Nephron (organoid): ENCODE measurements at regions not wholly inside any gene's neighbourhood (a gene's known extent, or its start where the extent isn't known, plus 50 kb on each side); places are given as distances from the start of the nearest gene placed in this dataset.

ENCODE experiments used
- H3K27ac Mint-ChIP-seq, 3 experiments: 2 replicates each; pipeline ENCODE4 v1.8.0; 2020; ENCODE audit warnings: mixed read lengths in 3 of 3, mild to moderate bottlenecking in 2 of 3, moderate library complexity in 1 of 3
- H3K27me3 Mint-ChIP-seq: 2 replicates; pipeline ENCODE4 v1.8.0; 2021; ENCODE audit warnings: low read depth, mild to moderate bottlenecking, moderate library complexity, mixed read lengths
- H3K36me3 Mint-ChIP-seq: 2 replicates; pipeline ENCODE4 v1.8.0; 2020; ENCODE audit warnings: low read depth, mixed read lengths
- H3K4me1 Mint-ChIP-seq: 2 replicates; pipeline ENCODE4 v1.8.0; 2020; ENCODE audit warnings: mixed read lengths
- H3K4me3 Mint-ChIP-seq, 3 experiments: 2 replicates each; pipeline ENCODE4 v1.8.0; 2020; ENCODE audit warnings: mild to moderate bottlenecking in 3 of 3, mixed read lengths in 3 of 3, moderate library complexity in 2 of 3
- H3K9me3 Mint-ChIP-seq: 2 replicates; pipeline ENCODE4 v1.8.0; 2020; ENCODE audit warnings: mixed read lengths
- TF ChIP-seq, protein P1 (sequence below), 3 experiments: fragments of 200-600 bp; sonication (generic); IDR thresholded peaks; one replicate each; pipeline ENCODE4 v1.5.0; 2021; ENCODE audit warnings: antibody characterized with exemption in 3 of 3; ENCODE audit not compliant: unreplicated experiment in 3 of 3

DNA sequence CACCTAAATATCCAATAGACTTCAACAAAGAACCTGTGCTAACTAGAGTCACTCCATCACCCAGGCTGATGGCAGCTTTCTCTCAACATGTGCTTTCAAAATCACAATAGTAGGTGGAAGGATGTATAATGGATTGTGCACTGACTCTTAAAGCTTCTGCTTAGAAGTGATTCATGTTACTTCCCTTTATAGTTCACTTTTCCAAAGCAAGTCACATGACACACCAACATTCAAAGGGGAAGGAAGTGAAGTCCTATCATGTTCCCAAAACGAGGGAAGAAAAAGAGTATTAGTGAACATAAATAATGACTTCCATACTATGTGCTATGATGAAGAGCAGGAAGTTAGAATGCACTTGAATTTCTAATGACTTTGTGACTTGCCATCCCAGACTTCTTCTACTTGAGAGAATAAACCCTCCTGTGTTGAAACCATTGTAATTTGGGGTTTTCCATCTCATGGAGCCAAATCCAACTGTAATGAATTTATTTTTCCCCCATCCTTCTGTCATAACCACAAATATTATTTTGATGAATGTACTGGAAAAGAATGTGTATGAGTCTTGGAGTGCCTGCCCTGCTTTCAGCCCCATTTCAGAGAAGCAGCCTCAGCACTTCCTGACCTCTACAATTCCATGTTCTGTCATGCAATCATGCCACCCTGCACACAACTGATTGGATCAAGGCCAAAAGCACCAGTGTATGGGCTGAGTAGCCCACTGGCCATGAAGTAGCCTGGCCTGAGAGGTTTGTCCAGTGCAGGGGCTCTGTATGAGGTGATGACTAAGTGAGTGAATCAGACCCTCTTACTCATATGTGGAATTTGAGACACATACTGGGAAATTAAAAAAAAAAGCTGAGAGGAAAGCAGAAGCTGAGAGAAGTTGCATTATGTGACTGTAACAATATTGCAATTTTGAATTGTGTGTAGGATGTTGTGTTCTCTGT lies 525.9 kb upstream of the CLINT1 start:
- Mint-ChIP-seq H3K4me1 (peaks cover 12% of the 10 kb centered on the region), H3K36me3 (no peaks in the 10 kb centered on the region), H3K9me3 (no peaks in the 10 kb centered on the region), H3K27me3 (peaks cover 9% of the 10 kb centered on the region), H3K4me3 (no peak overlapping the region), H3K27ac (no peak overlapping the region)
- TF ChIP-seq, protein P1, sequence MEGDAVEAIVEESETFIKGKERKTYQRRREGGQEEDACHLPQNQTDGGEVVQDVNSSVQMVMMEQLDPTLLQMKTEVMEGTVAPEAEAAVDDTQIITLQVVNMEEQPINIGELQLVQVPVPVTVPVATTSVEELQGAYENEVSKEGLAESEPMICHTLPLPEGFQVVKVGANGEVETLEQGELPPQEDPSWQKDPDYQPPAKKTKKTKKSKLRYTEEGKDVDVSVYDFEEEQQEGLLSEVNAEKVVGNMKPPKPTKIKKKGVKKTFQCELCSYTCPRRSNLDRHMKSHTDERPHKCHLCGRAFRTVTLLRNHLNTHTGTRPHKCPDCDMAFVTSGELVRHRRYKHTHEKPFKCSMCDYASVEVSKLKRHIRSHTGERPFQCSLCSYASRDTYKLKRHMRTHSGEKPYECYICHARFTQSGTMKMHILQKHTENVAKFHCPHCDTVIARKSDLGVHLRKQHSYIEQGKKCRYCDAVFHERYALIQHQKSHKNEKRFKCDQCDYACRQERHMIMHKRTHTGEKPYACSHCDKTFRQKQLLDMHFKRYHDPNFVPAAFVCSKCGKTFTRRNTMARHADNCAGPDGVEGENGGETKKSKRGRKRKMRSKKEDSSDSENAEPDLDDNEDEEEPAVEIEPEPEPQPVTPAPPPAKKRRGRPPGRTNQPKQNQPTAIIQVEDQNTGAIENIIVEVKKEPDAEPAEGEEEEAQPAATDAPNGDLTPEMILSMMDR (IDR thresholded peaks at IDR 0.05; ENCODE audit: unreplicated experiment in 3 of 3): no peak

DNA sequence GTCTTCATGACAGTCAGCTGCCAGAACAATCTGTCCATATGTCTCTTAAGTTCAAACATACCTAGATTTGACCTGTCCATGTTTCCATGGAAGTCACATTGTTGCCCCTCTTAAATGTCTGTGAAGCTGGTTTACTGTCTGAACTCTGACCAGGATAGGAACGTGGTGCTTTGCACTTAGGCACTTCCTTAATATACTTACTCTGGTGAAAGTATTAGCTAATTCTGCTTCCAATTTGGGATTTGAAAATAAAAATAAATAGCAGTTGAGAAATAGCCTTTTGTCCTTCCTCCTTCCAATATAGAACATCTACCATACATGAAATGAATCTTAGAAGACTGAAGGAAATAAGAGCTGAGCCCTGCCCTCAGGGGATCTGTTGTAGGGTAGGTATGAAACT lies 524.5 kb upstream of the CLINT1 start:
- Mint-ChIP-seq H3K4me3 (no peak overlapping the region), H3K27ac (no peak overlapping the region), H3K36me3 (no peaks in the 10 kb centered on the region), H3K9me3 (no peaks in the 10 kb centered on the region), H3K4me1 (peaks cover 12% of the 10 kb centered on the region), H3K27me3 (peaks cover 9% of the 10 kb centered on the region)
- TF ChIP-seq, protein P1 (IDR thresholded peaks at IDR 0.05; ENCODE audit: unreplicated experiment in 3 of 3): no peak

DNA sequence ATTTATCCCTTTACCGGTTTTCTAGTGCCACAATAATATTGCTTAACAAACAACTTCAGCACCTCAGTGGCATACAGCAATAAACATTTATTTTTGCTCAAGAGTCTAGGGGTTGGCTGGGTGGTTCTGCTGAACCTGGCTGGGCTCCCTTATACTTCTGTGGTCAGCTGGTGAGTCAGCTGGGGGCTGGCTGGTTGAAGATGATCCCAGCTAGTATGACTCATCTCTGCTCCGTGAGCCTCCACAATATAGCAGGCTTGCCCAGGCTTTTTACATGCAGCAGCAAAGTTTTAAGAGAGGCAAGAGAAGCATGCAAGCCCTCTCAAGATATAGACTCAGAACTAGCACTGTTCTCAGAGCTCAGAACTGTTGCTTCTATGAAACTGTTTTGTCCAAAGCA lies 523.5 kb upstream of the CLINT1 start:
- Mint-ChIP-seq H3K27me3 (peaks cover 9% of the 10 kb centered on the region), H3K4me3 (no peak overlapping the region), H3K4me1 (peaks cover 12% of the 10 kb centered on the region), H3K9me3 (peaks cover 3% of the 10 kb centered on the region), H3K36me3 (no peaks in the 10 kb centered on the region), H3K27ac (peak overlapping the region in 1 of 3 experiments; percentile 23)
- TF ChIP-seq, protein P1 (IDR thresholded peaks at IDR 0.05; ENCODE audit: unreplicated experiment in 3 of 3): no peak

DNA sequence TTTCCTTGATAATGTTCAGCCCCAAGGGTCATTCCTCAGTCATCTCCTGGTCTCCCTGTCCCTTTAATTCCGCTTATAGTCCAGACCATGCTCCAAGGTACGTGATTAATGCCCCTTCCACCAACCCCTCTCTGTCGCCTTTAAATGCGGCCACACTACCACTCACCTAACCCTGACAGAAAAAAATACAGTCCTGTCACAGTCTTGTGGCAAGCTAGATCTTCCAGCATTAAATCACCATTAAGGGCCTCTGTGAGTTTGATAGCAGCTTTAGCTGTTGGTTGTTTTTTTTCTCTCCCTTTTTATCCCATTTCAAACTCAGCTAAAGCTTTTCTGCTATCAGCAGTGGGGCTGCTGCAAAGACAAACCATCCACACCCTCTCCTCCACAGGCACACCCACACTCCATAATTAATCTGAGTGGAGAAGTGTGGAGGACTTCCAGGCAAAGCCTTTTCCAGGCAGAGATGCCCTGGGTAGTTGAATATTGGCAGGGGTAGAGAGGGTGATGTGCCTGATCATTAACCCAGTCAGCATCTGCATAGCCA lies 522.7 kb upstream of the CLINT1 start:
- no peak overlapping the region for H3K4me3 Mint-ChIP-seq
- H3K36me3 Mint-ChIP-seq: no peaks in the 10 kb centered on the region
- H3K27ac Mint-ChIP-seq: peak overlapping the region in 2 of 3 experiments; percentile 6 to 42
- H3K4me1 Mint-ChIP-seq: peaks cover 12% of the 10 kb centered on the region
- H3K27me3 Mint-ChIP-seq: peaks cover 9% of the 10 kb centered on the region
- peaks cover 3% of the 10 kb centered on the region for H3K9me3 Mint-ChIP-seq
- TF ChIP-seq, protein P1 (IDR thresholded peaks at IDR 0.05; ENCODE audit: unreplicated experiment in 3 of 3): no peak

DNA sequence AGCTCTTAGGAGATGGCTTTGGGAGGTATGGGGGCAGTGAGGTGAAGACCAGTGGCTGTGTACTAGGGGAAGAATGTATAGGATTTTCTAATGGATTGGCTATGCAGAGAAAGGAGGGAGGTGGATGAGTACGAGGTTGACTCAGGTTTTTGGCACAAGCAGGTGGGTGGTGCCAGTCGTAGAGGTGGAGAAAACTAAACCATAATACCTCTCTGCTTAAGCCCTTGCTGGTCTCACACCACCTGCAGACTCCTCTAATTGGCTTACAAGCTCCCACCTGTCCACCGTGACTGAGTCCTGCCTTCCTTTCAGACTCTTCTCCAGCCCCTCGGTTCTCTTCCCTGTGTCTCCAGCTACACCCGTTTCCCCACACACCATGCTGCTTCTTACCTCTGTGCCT lies 521.7 kb upstream of the CLINT1 start:
- Mint-ChIP-seq H3K27me3 (peaks cover 9% of the 10 kb centered on the region), H3K36me3 (no peaks in the 10 kb centered on the region), H3K4me1 (peaks cover 12% of the 10 kb centered on the region), H3K9me3 (peaks cover 3% of the 10 kb centered on the region), H3K27ac (no peak overlapping the region), H3K4me3 (no peak overlapping the region)
- TF ChIP-seq, protein P1 (IDR thresholded peaks at IDR 0.05; ENCODE audit: unreplicated experiment in 3 of 3): no peak
